Midbrain (tissue), 1 donor: ENCODE measurements at regions not wholly inside any gene's neighbourhood (a gene's known extent, or its start where the extent isn't known, plus 50 kb on each side); places are given as distances from the start of the nearest gene placed in this dataset.

ENCODE experiments used
- DNase-seq: peaks from one replicate; lab custom pipeline; 2025; lab: John Stamatoyannopoulos, UW

GRCh38 chr3:177300842-177301241 is 103.6 kb upstream of the TBL1XR1 start:
- DNase-seq = no peak

- DNase-seq = no peak
Measured at GRCh38 chr3:177306252-177306651, 109.0 kb upstream of the TBL1XR1 start.

- DNase-seq = no peak
Measured at GRCh38 chr3:177307391-177307790, 110.1 kb upstream of the TBL1XR1 start.

GRCh38 chr3:177307826-177308225 is 110.5 kb upstream of the TBL1XR1 start:
- no peak for DNase-seq

GRCh38 chr3:177308286-177308685 is 111.0 kb upstream of the TBL1XR1 start:
- no peak for DNase-seq

- DNase-seq = no peak
Measured at GRCh38 chr3:177308911-177309310, 111.6 kb upstream of the TBL1XR1 start.

GRCh38 chr3:177312491-177312890 is 115.2 kb upstream of the TBL1XR1 start:
- DNase-seq = no peak

- DNase-seq = no peak
Measured at GRCh38 chr3:177314897-177315296, 117.6 kb upstream of the TBL1XR1 start.

- no peak for DNase-seq
Measured at GRCh38 chr3:177317247-177317646, 120.0 kb upstream of the TBL1XR1 start.

- DNase-seq = no peak
Measured at GRCh38 chr3:177318559-177318958, 121.3 kb upstream of the TBL1XR1 start.

GRCh38 chr3:177320765-177321247 is 123.5 kb upstream of the TBL1XR1 start:
- DNase-seq = no peak

- DNase-seq = no peak
Measured at GRCh38 chr3:177321819-177322218, 124.5 kb upstream of the TBL1XR1 start.

- no peak for DNase-seq
Measured at GRCh38 chr3:177322881-177323280, 125.6 kb upstream of the TBL1XR1 start.

- DNase-seq = no peak
Measured at GRCh38 chr3:177329854-177330253, 132.6 kb upstream of the TBL1XR1 start.

GRCh38 chr3:177330779-177331178 is 133.5 kb upstream of the TBL1XR1 start:
- DNase-seq = no peak

- no peak for DNase-seq
Measured at GRCh38 chr3:177331203-177331835, 134.0 kb upstream of the TBL1XR1 start.

- no peak for DNase-seq
Measured at GRCh38 chr3:177332955-177333354, 135.7 kb upstream of the TBL1XR1 start.

- DNase-seq = no peak
Measured at GRCh38 chr3:177333533-177334520, 136.5 kb upstream of the TBL1XR1 start.

GRCh38 chr3:177334803-177335202 is 137.5 kb upstream of the TBL1XR1 start:
- DNase-seq = no peak

- no peak for DNase-seq
Measured at GRCh38 chr3:177335728-177336127, 138.4 kb upstream of the TBL1XR1 start.

- DNase-seq = no peak
Measured at GRCh38 chr3:177336873-177337450, 139.7 kb upstream of the TBL1XR1 start.

GRCh38 chr3:177337541-177338331 is 140.5 kb upstream of the TBL1XR1 start:
- DNase-seq = no peak
